ENCODE measurements at regions not wholly inside any gene's neighbourhood (a gene's known extent, or its start where the extent isn't known, plus 50 kb on each side); places are given as distances from the start of the nearest gene placed in this dataset.

- TF ChIP-seq CTCF (IDR thresholded peaks at IDR 0.05; ENCODE audit: insufficient read depth, low read depth, low read length, missing control alignments) = no peak
- no peak for DNase-seq (ENCODE audit: low read depth)
- no peak overlapping the region for H3K4me3 ChIP-seq (ENCODE audit: low read depth, low read length)
Observed at GRCh38 chr2:76512201-76512820, 801.6 kb upstream of the GCFC2 start.

- no peak for TF ChIP-seq CTCF (IDR thresholded peaks at IDR 0.05; ENCODE audit: insufficient read depth, low read depth, low read length, missing control alignments)
- no peak overlapping the region for H3K4me3 ChIP-seq (ENCODE audit: low read depth, low read length)
- no peak for DNase-seq (ENCODE audit: low read depth)
Observed at GRCh38 chr2:76506538-76506937, 795.8 kb upstream of the GCFC2 start.

GRCh38 chr2:76501641-76502040 is 790.9 kb upstream of the GCFC2 start:
- no peak for TF ChIP-seq CTCF (IDR thresholded peaks at IDR 0.05; ENCODE audit: insufficient read depth, low read depth, low read length, missing control alignments)
- no peak overlapping the region for H3K4me3 ChIP-seq (ENCODE audit: low read depth, low read length)
- DNase-seq (ENCODE audit: low read depth) = no peak

GRCh38 chr2:76498360-76498759 is 787.6 kb upstream of the GCFC2 start:
- H3K4me3 ChIP-seq (ENCODE audit: low read depth, low read length) = peak overlapping the region; percentile 36
- peak; percentile 13 for DNase-seq (ENCODE audit: low read depth)
- TF ChIP-seq CTCF (IDR thresholded peaks at IDR 0.05; ENCODE audit: insufficient read depth, low read depth, low read length, missing control alignments) = no peak

- no peak for TF ChIP-seq CTCF (IDR thresholded peaks at IDR 0.05; ENCODE audit: insufficient read depth, low read depth, low read length, missing control alignments)
- no peak overlapping the region for H3K4me3 ChIP-seq (ENCODE audit: low read depth, low read length)
- DNase-seq (ENCODE audit: low read depth) = no peak
Observed at GRCh38 chr2:76491503-76491902, 780.8 kb upstream of the GCFC2 start.

- no peak for TF ChIP-seq CTCF (IDR thresholded peaks at IDR 0.05; ENCODE audit: insufficient read depth, low read depth, low read length, missing control alignments)
- H3K4me3 ChIP-seq (ENCODE audit: low read depth, low read length) = no peak overlapping the region
- no peak for DNase-seq (ENCODE audit: low read depth)
Observed at GRCh38 chr2:76478266-76479035, 767.7 kb upstream of the GCFC2 start.

Data from GM12865 (cell line).